ENCODE measurements at regions not wholly inside any gene's neighbourhood (a gene's known extent, or its start where the extent isn't known, plus 50 kb on each side); places are given as distances from the start of the nearest gene placed in this dataset.

DNA sequence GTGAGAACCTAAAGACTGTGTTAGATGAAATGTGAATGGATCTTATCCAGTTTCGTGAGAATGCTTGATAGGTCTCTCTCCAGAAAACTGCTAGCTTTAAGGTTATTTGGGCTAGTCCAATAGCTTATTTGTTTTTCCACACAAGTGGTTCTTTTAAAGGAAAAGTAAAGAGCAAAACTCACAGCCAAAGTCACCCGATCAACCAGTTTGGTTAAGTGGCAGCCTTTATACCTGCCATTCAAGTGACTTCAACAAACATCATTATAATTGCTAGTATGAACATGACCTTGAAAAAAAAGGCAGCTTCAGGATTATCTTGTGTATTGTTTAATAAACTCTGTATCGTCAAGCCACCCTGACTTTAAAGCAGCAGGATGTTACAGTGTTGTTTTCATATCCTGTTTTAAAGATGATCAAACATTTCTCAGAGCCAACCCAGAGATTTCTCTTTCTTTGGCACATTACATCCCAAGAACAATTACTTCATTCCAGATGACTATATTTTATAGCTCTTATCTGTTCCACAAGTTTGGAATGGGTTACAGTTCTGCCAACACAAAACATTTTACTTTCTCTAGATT is 253.4 kb downstream of the EPHA7 start:
- TF ChIP-seq JUND (IDR thresholded peaks at IDR 0.05; ENCODE audit: low read depth, low read length) = no peak
- no peak for TF ChIP-seq CTCF (IDR thresholded peaks at IDR 0.05 in 2 of 3, conservative IDR thresholded peaks at IDR 0.05 in 1 of 3; ENCODE audit: control insufficient read depth in 2 of 3, extremely low read depth in 1 of 3, insufficient read depth in 1 of 3, low read depth in 3 of 3, low read length in 3 of 3)

Measured in GM12878 (cell line).